Adrenal gland (tissue), 5 donors: ENCODE measurements at regions not wholly inside any gene's neighbourhood (a gene's known extent, or its start where the extent isn't known, plus 50 kb on each side); places are given as distances from the start of the nearest gene placed in this dataset.

ENCODE experiments used
- POLR2A ChIP-seq, 2 donors: fragments of 450-650 bp; IDR thresholded peaks; one replicate each; pipeline ENCODE4 v1.6.1; 2017; ENCODE audit warnings: antibody characterized with exemption in 2 of 2, mild to moderate bottlenecking in 2 of 2, moderate library complexity in 1 of 2
- TF ChIP-seq, protein P1 (sequence below), 6 experiments: fragments of 450-650 bp in 4 of 6; fragments of 200-600 bp in 2 of 6; sonication (generic) in 1 of 6; IDR thresholded peaks; 1 replicate in 5 of 6; 2 replicates in 1 of 6; pipeline versions ENCODE4 v1.5.1 to v1.8.0; 2016 to 2021; ENCODE audit warnings: antibody characterized with exemption in 6 of 6, mild to moderate bottlenecking in 2 of 6, moderate library complexity in 1 of 6
- donor health status: DM: no; HTN: no; CAD: no.

- TF ChIP-seq, protein P1, sequence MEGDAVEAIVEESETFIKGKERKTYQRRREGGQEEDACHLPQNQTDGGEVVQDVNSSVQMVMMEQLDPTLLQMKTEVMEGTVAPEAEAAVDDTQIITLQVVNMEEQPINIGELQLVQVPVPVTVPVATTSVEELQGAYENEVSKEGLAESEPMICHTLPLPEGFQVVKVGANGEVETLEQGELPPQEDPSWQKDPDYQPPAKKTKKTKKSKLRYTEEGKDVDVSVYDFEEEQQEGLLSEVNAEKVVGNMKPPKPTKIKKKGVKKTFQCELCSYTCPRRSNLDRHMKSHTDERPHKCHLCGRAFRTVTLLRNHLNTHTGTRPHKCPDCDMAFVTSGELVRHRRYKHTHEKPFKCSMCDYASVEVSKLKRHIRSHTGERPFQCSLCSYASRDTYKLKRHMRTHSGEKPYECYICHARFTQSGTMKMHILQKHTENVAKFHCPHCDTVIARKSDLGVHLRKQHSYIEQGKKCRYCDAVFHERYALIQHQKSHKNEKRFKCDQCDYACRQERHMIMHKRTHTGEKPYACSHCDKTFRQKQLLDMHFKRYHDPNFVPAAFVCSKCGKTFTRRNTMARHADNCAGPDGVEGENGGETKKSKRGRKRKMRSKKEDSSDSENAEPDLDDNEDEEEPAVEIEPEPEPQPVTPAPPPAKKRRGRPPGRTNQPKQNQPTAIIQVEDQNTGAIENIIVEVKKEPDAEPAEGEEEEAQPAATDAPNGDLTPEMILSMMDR (IDR thresholded peaks at IDR 0.05): no peak
- TF ChIP-seq POLR2A (IDR thresholded peaks at IDR 0.05): no peak
Measured at GRCh38 chr1:18012686-18013085, 94.9 kb upstream of the IGSF21 start.
